ENCODE measurements at regions not wholly inside any gene's neighbourhood (a gene's known extent, or its start where the extent isn't known, plus 50 kb on each side); places are given as distances from the start of the nearest gene placed in this dataset.

- DNase-seq (ENCODE audit: low read depth, low spot score), result no peak
These were observed 348.0 kb downstream of the PTPRU start for GRCh38 chr1:29584362-29584761.

DNA sequence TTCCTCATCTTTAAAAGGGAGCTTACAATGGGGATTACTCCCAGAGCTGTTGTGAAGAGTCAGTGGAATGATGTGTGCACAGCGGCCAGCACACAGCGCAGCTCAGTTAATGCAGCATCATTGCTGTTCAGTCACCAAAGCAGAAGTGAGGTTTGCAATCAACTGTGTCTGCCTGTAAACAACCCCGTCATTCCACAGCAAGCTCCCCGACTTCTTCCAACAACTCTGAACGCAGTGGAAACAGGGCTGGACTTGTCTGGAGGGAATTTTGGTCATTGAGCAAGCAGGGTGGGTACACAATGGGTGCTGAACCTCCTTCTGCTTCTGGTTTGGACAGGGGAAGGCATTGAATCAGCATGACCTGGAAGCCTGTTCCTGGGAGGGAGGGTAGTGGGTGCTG, 347.4 kb downstream of the PTPRU start:
- no peak for DNase-seq (ENCODE audit: low read depth, low spot score)

DNA sequence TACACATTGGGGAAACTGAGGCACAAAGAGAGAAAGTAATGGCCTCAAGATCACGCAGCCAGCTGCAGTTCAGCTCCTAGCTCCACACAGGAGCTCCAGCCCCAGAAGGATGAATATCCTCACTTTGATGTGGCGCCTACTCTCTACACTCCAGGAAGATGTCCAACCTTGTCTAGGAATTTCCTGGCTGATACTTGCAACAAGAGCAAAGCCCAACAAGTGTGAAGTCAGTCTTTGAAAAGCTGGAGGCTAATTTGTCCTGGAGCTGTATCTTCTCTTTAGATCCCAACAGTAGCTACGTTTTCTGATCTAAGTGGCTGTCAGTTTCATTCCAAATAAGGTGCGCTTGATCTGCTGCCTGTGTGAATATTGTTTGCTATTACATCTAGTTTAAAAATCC, 344.9 kb downstream of the PTPRU start:
- peak; percentile 6 for DNase-seq (ENCODE audit: low read depth, low spot score)

- no peak for DNase-seq (ENCODE audit: low read depth, low spot score)
These were observed 343.6 kb downstream of the PTPRU start for GRCh38 chr1:29579821-29580425.

DNA sequence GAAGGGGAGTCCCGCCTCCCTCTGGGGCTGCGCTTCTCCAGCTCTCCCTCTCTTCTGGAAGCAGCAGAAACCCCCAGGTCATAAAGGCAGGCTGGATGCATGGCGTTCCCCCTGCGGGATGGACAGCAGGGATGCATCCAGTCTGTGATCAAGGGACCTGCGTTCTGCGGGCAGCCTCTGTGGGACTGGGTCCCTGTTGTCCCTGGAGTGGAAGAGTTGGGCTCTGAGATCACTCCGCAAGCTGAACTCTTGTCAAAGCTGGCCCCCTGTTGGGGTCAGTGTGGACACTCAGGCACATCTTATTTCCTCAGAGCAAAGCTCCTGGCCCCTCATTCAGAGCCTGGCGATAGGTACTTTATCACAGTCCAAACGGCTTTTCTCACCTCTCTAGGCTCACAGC, 341.2 kb downstream of the PTPRU start:
- peak; percentile 38 for DNase-seq (ENCODE audit: low read depth, low spot score)

DNA sequence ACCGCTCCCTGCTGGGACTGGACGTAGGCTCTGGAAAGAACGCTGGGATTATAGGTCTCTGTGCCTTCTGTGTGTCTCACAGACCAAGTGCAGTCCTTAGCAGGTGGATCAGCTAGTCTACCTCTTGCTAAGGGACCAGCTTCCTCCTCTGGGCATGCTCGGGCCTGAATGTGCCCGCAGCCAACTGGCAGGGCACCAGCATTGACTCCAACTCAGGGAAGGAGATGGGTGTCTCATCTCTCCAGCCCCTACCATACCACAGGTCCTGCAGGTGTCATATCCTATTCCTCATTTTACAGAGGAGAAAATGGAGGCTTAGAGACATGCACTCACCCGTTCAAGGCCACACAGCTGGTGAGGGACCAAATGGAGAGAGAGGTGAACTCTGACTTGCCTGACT, 340.2 kb downstream of the PTPRU start:
- DNase-seq (ENCODE audit: low read depth, low spot score), result no peak

- DNase-seq (ENCODE audit: low read depth, low spot score), result no peak
These were observed 339.5 kb downstream of the PTPRU start for GRCh38 chr1:29575826-29576225.

GRCh38 chr1:29575277-29575676, 339.0 kb downstream of the PTPRU start:
- DNase-seq (ENCODE audit: low read depth, low spot score), result no peak

DNA sequence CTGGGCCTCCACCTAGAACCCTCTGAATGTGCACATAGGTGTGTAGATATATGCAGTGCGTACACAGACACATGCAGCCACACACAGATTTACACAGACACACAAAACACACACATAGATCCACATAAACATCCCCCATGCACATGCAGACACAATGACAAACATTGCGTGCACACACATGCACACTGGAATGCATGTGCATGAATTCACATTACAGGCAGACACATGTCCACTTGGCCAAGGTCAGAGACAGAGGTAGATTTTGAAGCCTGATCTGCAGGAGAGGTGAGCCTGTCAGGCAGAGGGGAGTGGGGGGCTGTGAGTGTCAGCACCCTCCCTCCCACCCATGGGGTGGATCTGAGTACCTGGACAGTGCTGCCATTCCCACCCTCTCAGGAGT, 338.5 kb downstream of the PTPRU start:
- no peak for DNase-seq (ENCODE audit: low read depth, low spot score)

- DNase-seq (ENCODE audit: low read depth, low spot score), result no peak
These were observed 333.8 kb downstream of the PTPRU start for GRCh38 chr1:29569971-29570634.

DNA sequence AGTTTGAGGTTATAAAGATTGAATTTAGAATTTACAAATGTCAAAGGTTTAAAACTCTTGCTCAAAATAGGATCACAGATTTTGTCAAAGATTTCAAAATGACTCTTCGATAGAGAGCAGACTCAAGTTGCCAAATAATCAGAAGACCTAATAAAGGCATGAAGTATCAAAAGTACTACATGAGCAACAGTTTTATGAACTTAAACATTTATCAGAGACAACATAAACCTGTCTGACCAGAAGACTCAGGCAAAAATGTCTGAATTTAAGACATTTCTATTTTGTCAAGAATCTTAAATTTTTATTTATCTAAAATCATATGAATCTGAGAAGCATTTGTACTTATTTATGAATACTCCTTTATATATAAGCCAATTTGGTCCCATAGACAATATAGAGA, 330.9 kb downstream of the PTPRU start:
- no peak for DNase-seq (ENCODE audit: low read depth, low spot score)

DNA sequence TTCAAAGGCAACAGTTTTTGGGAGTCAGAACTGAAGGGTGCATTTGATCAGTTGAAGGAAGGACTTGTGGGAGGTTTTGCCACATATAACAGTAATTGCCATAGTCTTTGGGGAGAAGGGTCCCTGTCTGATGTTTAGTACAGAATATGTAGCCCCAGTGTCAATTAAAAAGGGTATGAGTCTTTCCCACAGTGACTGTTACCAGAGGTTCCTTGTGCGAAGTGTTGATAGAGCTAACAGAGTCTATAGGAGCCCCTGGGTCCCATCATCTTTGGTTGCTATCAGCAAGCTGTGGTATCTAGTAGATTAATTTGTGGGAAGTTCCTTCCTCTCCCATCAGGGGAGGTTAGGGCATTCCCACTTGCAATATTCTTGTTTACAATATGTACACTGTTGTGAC, 329.2 kb downstream of the PTPRU start:
- DNase-seq (ENCODE audit: low read depth, low spot score), result no peak

DNA sequence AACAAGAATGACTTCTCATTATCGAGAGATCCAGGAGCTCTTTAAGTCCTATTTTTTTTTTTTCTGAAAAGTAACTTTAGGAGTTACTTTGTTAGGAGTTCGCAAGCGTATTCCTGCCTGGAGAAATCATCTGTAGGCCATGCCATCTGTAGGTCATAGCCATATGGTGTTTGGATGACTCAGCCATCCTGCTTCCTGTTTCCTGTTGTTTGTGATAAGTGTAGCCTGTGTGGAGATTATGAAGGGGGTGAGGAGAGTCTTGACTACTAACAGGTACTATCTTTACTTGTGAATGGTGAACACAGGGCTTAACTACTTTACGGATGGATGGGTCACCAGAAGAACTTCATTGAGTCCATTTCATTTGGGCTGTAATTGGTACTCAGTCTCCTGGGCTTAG, 327.2 kb downstream of the PTPRU start:
- no peak for DNase-seq (ENCODE audit: low read depth, low spot score)

GRCh38 chr1:29563092-29563491, 326.8 kb downstream of the PTPRU start:
- DNase-seq (ENCODE audit: low read depth, low spot score), result no peak

GRCh38 chr1:29559056-29559455, 322.7 kb downstream of the PTPRU start:
- no peak for DNase-seq (ENCODE audit: low read depth, low spot score)

- no peak for DNase-seq (ENCODE audit: low read depth, low spot score)
These were observed 321.6 kb downstream of the PTPRU start for GRCh38 chr1:29557701-29558600.

DNA sequence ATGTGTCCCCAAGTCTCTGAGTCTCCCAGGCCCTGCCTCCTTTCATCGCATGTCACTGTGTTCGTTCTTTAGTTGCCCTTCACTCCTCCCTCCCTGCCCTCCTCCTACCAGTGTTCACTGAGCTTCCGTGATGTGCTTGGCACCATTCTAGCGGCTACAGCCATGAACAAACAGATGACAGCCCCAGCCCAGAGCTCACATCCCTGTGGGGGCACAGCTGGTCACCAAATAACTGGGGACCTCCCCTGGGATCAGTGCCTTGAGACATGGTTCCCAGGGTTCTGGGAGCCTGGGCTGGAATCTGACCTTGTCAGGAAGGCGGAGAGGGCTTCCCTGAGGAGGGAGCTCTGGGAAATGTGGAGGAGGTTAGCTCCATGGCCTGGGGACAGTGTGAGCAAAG, 320.7 kb downstream of the PTPRU start:
- no peak for DNase-seq (ENCODE audit: low read depth, low spot score)

DNA sequence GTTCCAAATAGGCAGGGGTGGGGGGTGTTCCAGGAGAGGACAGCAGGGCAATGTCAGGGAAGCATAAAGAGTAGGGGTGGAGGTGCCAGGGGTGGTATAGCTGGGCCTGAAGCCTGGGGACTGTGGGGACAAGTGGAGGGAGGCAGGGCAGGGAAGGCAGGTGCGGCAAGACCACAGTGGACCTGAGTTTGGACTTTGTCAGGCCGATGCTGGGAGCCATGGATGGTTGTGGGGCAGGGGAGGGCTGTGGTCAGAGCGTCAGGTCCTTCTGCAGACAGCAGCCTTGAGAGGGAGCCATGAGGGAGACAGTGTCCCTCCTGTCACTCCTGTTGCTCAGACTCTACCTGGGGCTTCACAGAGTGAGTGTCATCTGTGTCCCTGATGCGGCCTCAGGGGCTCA, 320.3 kb downstream of the PTPRU start:
- no peak for DNase-seq (ENCODE audit: low read depth, low spot score)

DNA sequence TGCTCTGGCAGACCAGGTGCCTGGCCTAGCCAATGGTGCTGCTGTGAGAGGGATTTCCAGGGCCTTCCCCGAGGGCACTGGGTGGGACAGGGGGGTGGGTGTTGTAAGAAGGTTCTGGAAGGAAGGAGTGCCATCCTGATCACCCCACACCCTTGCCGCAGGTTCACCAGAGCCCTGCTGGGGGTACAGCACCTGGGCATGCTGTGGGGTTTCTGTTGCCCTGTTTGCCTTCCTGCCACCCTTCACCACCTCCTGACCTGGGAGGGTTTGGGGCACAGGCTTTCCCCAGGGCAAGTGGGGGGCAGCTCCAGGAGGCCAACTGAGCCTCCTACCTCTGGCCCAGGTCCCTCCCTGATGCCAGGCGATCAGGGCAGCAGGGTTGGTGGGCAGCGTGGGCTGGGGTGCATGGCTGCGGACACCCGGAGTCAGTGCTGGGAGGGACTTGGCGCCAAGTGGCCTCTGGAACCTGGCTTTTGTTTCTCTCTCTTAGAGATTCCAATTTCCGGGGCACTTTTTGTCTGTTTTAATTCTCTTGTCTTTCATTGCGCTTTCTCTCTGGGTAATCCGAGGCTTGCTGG, 318.8 kb downstream of the PTPRU start:
- DNase-seq (ENCODE audit: low read depth, low spot score), result no peak

GRCh38 chr1:29554208-29554778, 318.0 kb downstream of the PTPRU start:
- no peak for DNase-seq (ENCODE audit: low read depth, low spot score)

DNA sequence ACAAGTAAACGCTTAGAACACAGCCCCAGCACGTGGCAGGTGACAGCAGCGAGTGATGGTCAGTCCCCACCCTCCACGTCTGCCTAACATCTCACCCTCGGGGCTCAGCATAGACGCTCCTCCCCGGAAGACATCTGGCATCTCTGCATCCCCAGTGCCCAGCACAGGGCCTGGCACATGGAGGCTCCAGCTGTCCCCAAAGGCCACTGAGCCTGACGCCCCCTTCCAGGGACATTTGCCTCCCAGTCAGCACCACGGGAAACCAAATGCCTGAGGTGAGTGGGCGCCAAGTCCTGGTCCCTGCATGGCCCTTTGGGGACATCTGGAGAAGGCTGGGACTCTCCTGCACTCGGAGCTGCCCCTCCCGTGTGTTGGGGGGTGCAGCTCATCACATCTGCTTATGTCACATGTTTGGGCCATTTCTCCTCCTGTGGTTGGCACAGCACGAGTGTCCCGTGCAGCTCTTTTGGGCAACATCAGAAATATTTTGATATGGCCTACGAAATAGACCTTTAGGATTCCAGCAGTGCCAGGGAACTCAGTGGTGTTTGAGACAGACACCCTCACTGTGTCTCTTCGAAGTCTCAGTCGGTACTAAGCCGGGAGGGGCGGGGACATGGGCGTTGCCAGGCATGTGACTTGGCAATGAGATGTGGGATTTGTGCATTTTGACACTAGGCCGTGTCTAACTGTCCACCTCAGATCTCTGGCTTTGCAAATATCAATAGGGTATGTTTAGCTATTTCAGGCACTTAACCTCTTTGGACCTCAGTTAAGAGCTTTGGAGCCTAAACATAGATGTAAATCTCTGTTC, 315.0 kb downstream of the PTPRU start:
- no peak for DNase-seq (ENCODE audit: low read depth, low spot score)
